Esophagus mucosa (tissue), 1 donor: ENCODE measurements at regions not wholly inside any gene's neighbourhood (a gene's known extent, or its start where the extent isn't known, plus 50 kb on each side); places are given as distances from the start of the nearest gene placed in this dataset.

Experiments used
- ATAC-seq: fragments of 200-7000 bp; cut with Tn5 transposase; one replicate; pipeline ENCODE4 v1.9.1; 2020
- donor health status: DM: yes; HTN: yes; CAD: no.

- ATAC-seq = no peak
These were observed 479.8 kb downstream of the BCAT1 start for GRCh38 chr12:24469089-24469488.

- ATAC-seq = no peak
These were observed 481.7 kb downstream of the BCAT1 start for GRCh38 chr12:24467226-24467625.

DNA sequence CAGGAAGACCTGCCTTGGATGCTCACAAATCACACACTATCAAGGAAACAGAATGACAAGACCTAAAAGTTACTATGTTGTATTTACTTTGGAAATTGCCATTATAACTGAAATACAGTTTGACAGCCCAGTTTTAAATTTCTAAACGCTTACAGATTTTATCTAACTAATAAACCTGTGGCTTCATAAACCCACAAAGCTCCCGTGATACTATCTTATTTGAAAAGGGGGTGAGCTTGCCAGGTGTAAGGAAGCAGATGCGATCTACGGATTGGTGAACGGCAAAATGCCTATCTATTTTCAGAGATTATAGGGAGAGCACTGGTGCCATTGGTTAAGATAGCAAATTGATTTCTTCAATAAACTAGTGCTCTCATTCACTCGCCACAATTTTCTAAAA, 485.5 kb downstream of the BCAT1 start:
- ATAC-seq = no peak

- ATAC-seq = no peak
These were observed 486.0 kb downstream of the BCAT1 start for GRCh38 chr12:24462946-24463345.

DNA sequence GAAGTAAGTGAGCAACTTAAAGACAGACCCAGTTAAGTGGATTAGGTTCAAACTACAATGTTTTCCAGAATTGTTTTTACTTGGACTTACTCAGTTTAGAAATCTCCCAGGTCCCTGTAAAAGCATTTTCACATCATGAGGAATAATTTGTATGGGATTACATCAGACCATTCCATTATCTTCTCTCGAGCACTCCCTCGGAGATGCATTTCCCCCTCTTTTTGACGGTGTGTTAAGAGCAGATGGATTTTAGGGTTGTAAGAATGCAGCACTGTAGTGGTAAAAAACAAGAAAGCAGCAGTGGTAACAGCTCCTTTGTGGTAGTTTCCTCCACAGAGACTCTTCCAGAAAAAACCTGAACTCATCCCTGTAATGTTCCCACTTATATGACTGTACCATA, 488.4 kb downstream of the BCAT1 start:
- ATAC-seq = no peak

GRCh38 chr12:24460099-24460498, 488.8 kb downstream of the BCAT1 start:
- no peak for ATAC-seq

DNA sequence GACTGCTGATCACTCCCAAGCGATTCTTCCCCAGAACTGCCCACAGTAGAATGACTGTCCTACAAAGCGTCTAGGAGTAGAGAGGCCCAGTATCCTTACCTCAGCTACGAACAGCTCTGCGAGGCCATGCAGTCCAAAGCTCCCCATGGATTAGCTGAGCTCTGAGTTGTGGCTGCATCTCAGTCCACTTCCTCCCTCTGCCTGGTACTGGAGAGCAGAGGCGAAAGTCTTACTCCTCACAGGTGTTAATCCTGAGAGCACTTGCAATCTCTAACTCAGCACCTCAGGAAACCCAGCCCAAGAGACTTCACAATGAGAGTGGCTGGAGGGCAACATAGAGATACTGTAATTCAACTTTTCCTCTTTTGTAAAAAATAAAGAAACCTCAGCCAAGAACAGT, 493.1 kb downstream of the BCAT1 start:
- no peak for ATAC-seq

GRCh38 chr12:24447678-24448077, 498.2 kb upstream of the SOX5 start:
- ATAC-seq = no peak

DNA sequence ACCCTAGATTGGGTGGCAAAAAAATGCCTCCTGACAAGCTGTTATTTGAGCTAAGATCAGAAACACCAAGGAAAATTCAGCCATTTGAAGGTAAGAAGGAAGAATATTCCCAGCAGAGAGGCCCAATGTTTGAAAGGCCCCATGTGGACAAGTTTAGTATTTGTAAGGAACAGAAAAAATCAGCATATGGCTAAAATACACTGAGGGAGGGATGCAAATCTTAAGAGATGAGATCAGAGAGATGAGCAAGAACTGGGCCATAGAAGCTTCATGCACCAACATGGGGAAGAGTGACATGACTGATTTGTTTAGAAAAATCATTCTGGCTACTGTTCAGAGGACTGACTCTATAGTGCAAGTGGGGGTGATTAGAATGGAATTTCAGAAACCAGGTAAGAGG, 496.8 kb upstream of the SOX5 start:
- no peak for ATAC-seq

- no peak for ATAC-seq
These were observed 495.2 kb upstream of the SOX5 start for GRCh38 chr12:24444634-24445033.

DNA sequence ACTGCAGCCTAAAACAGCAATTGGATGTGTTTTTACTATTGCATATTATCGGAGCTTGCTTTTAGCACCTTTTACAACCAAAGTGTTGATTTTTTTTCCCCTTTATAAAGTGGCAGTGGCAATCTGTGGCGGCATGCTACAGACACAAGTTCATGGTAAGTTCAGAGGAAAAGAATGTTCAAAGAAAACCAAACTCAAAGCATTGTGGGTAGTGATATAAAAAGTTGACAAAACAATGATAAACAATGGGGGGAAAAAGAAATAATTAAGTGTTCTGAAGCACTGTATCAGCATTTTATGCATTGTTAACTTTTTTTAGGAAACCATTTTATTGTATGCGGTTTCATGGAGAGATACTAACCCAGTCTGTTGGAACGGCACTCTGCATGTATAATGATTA, 492.0 kb upstream of the SOX5 start:
- no peak for ATAC-seq

GRCh38 chr12:24436667-24437066, 487.2 kb upstream of the SOX5 start:
- no peak for ATAC-seq

GRCh38 chr12:24431872-24432271, 482.4 kb upstream of the SOX5 start:
- no peak for ATAC-seq

DNA sequence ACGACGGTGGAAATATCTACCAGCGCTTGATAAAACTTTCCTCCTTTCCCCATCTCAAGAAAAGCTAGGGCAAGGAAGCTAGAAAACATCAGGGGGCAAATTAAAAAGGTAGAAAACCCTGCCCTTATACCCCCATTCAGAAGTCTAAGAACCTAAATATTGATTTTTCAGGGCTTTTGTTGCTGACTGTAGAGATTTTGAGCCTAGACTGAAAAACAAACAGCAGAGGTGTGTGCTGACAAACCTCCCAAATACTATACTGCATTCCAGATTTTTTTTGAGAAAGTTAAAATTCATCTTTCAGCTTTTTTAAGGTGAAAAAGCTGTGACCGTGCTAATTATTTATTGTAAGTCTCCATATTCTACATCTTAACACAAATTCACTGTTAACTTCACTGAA, 478.3 kb upstream of the SOX5 start:
- no peak for ATAC-seq

GRCh38 chr12:24425601-24425970, 476.1 kb upstream of the SOX5 start:
- no peak for ATAC-seq

DNA sequence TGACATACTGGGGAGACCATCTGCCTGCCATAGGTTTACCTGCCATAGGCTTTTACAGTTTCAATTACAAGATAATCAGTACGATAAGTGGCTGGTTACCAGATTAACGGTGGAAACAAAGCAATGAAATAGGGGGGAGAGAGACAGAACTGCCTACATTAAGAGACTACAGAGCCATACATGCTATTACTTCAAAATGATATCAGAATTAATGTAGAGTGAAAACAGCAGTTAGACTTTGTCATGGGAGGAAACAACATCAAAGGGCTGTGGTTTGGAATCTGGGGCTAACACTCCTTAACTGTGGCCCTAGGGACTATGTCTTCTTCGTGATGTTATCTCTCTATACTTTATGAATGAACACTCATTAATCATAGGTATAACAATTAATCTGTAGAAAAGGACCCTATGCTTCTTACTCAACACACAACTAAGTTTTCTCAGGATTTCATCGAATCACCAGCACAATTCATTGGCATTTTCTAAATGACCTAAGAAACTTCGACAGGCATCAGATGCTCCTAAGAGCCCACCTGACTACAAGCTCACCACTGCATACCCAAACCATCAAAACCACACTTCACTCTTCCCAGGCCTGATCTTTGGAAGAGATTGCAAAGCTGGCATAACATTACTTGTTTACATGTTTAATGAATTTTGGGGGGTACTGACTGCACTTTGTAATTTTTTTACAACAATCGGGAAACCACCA, 475.6 kb upstream of the SOX5 start:
- ATAC-seq = no peak

DNA sequence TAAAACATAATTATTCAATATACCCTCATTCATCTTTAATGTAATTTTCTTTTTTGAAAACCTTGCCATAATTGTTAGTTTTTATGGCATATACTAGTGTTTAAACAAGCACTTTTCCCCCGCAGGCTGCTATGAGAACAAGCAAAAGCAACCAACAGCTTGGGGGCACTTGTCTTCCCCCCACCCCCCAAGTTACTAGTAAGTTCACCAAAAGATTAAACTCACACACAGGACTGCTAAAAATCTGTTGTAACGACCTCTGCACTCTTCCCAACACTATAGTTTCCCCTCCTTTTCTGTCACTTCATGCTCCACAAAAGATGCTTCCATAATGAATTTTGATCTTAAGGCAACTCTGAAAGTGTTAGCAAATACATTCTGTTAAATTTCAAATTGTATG, 474.9 kb upstream of the SOX5 start:
- ATAC-seq = no peak

DNA sequence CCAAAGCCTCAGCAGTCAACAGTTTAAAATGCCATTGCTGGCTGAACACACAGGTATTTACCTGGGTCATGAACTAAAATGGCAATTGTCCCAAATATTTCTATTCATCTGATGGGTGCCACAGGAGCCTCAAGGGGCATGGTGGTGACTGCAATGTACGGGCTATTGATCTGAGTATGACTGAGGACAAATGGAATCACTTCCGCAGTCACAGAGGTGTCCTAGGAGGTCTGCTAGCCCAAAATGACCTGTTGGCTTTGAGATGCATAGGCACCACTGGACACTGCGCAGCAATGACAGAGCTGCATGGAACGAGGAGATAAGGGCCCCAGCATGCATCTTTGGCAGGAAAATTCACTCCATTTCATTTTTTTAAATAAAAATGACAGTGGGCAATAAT, 474.1 kb upstream of the SOX5 start:
- ATAC-seq = no peak

GRCh38 chr12:24421759-24422158, 472.3 kb upstream of the SOX5 start:
- no peak for ATAC-seq

DNA sequence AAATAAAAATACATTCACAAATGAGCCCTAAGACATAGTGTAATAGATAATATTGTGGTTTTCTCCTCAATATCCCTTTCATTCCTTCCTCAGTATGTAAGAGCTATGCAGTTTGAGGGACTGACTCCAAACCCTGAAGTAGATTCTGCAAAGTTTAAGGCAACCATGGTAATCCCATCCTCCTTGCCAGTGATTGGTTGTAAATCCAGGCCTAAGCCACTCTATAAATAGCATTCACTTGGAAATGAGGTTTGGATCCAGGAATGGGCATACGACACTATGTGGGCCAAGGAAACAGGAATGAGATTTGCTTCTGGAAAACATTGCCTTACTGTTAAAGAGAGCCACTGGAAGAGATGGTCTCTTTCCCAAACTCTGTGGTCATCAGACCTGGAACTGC, 468.7 kb upstream of the SOX5 start:
- ATAC-seq = no peak

DNA sequence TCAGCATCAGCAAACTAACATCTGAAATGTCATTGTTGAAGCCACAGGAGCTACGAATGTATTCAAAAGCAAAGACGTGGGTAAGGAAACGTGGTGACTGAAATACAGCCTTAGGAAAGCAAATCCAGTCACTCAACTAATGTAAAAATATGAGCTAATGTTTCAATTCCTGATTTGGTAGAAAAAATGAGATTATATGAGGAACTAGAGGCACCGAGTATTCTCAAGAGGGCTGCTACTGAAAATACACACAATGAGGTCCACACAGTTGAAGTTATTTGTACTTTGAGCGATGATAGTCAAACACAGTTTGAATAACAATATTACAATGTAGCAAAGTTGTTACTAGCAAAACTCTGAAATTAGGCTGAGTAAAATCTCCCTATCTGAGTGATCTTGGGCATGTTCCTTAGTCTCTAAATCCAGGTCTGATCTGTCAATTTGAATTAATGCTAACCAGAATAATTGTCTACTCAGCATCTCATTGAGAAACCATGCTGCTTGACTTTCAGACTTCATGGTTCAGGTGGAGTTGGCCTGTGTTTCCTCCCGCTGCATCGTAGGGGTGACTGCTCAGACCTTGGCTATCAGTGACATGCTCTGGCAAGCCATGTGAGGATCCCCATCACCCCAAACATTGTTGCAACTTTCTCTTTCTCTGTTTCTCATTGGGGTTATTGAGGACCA, 467.1 kb upstream of the SOX5 start:
- ATAC-seq = no peak

GRCh38 chr12:24415934-24416333, 466.5 kb upstream of the SOX5 start:
- ATAC-seq = no peak

GRCh38 chr12:24414480-24414879, 465.0 kb upstream of the SOX5 start:
- no peak for ATAC-seq

- no peak for ATAC-seq
These were observed 462.5 kb upstream of the SOX5 start for GRCh38 chr12:24411948-24412347.

DNA sequence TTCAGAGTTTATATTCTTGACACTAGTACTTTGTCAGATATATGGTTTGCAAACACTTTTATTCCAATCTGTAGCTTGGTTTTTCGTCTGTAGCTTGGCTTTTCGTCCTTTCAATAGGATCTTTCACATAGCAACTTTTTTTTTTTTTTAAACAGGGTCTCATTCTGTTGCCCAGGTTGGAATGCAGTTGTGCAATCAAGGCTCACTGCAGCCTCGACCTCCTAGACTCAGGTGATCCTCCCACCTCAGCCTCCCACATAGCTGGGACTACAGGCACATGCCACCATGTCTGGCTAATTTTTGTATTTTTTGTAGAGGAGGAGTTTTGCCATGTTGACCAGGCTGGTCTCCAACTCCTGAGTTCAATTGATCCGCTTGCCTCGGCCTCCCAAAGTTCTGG, 460.4 kb upstream of the SOX5 start:
- no peak for ATAC-seq
